Osteoblast (primary cell): ENCODE measurements at regions not wholly inside any gene's neighbourhood (a gene's known extent, or its start where the extent isn't known, plus 50 kb on each side); places are given as distances from the start of the nearest gene placed in this dataset.

Experiments used
- DNase-seq: peaks from one replicate; pipeline ENCODE4 v3.0.0; 2011; ENCODE audit warnings: low spot score, mixed read lengths; ENCODE audit not compliant: insufficient read length; ENCODE audit errors: missing footprints
- H2AFZ ChIP-seq: 2 replicates; pipeline ENCODE4 v1.6.0; 2011; ENCODE audit warnings: mild to moderate bottlenecking, low read length
- H3K27ac ChIP-seq: 2 replicates; pipeline ENCODE4 v1.5.1; 2011; ENCODE audit warnings: mild to moderate bottlenecking, low read depth, low read length, moderate library complexity
- H3K27me3 ChIP-seq: 2 replicates; pipeline ENCODE4 v1.6.0; 2012; ENCODE audit warnings: mild to moderate bottlenecking, control low read depth, inconsistent platforms, low read length, moderate library complexity; ENCODE audit not compliant: insufficient read depth
- H3K36me3 ChIP-seq: 2 replicates; pipeline ENCODE4 v1.5.1; 2011; ENCODE audit warnings: mild to moderate bottlenecking, low read length, control low read depth, moderate library complexity; ENCODE audit not compliant: insufficient read depth
- H3K4me1 ChIP-seq: 2 replicates; pipeline ENCODE4 v1.5.1; 2011; ENCODE audit warnings: mild to moderate bottlenecking, low read length, control low read depth, moderate library complexity; ENCODE audit not compliant: insufficient read depth
- H3K4me2 ChIP-seq: 2 replicates; pipeline ENCODE4 v1.6.0; 2011; ENCODE audit warnings: mild to moderate bottlenecking, low read length; ENCODE audit not compliant: insufficient read depth
- H3K4me3 ChIP-seq: fragments of 200-600 bp; sonication (generic); 3 replicates; pipeline ENCODE4 v1.5.1; 2012; ENCODE audit warnings: mild to moderate bottlenecking, low read length, inconsistent platforms; ENCODE audit not compliant: insufficient read depth
- H3K79me2 ChIP-seq: 2 replicates; pipeline ENCODE4 v1.6.0; 2012; ENCODE audit warnings: mild to moderate bottlenecking, low read length, control low read depth, inconsistent platforms; ENCODE audit not compliant: insufficient read depth
- H3K9me3 ChIP-seq: 2 replicates; pipeline ENCODE4 v1.5.1; 2011; ENCODE audit warnings: low read depth, low read length, control low read depth
- H4K20me1 ChIP-seq: 2 replicates; pipeline ENCODE4 v1.6.0; 2012; ENCODE audit warnings: mild to moderate bottlenecking, low read length, control low read depth; ENCODE audit not compliant: insufficient read depth
- TF ChIP-seq, protein P1 (sequence below): IDR thresholded peaks from 2 replicates; pipeline ENCODE4 v1.5.1; 2011; ENCODE audit warnings: mild to moderate bottlenecking, low read depth, low read length, moderate library complexity; ENCODE audit errors: extremely low read depth

DNA sequence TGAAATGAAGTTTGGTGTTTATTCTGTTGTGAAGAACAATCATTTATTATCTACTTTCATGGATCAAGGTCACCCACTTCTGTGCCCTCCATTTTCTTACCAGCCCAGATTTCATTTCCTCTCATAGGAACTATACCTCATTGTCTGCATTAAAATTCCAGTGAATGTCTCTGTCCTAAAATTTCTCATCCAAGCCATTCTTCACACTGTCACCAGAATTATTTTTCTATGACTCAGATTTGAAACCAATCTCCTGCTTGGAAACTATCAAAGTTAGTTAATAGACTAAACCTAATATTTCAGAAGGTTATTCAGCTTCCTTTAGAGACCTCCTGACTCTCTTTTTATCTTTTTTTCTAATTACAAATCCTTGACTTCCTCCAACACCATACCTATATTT, 364.1 kb upstream of the CBLB start:
- Histone ChIP-seq H3K4me2 (no peak overlapping the region), H3K27ac (no peak overlapping the region), H3K27me3 (no peaks in the 10 kb centered on the region), H3K4me3 (no peak overlapping the region), H3K4me1 (peaks cover 6% of the 10 kb centered on the region), H3K9me3 (no peaks in the 10 kb centered on the region), H3K79me2 (no peaks in the 10 kb centered on the region), H3K36me3 (no peaks in the 10 kb centered on the region), H2AFZ (no peak overlapping the region), H4K20me1 (no peaks in the 10 kb centered on the region)
- TF ChIP-seq, protein P1, sequence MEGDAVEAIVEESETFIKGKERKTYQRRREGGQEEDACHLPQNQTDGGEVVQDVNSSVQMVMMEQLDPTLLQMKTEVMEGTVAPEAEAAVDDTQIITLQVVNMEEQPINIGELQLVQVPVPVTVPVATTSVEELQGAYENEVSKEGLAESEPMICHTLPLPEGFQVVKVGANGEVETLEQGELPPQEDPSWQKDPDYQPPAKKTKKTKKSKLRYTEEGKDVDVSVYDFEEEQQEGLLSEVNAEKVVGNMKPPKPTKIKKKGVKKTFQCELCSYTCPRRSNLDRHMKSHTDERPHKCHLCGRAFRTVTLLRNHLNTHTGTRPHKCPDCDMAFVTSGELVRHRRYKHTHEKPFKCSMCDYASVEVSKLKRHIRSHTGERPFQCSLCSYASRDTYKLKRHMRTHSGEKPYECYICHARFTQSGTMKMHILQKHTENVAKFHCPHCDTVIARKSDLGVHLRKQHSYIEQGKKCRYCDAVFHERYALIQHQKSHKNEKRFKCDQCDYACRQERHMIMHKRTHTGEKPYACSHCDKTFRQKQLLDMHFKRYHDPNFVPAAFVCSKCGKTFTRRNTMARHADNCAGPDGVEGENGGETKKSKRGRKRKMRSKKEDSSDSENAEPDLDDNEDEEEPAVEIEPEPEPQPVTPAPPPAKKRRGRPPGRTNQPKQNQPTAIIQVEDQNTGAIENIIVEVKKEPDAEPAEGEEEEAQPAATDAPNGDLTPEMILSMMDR: no peak
- DNase-seq: no peak

DNA sequence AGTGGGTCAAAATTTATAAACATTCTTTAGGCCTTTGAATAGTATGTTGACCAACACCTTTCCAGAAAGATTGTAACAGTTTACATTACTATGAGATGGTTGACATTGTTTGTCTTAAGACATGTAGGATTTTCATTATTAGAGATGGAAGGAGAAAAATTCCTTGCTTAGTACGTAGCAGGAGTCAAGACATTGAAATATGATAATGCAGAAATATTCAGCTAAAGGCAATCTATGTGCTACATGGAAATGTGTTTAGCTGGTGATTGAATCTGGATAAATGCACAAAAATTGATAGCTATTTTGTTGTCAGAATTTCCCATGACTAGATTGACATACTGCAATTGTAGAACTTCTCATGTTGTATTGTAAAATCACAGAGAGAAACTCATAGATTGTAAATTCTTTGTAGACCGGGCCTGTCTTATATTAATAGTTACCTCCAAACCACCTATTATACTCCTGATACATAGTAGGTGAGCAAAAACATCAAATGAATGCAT, 370.4 kb upstream of the CBLB start:
- no peak overlapping the region for H3K27ac ChIP-seq
- no peak for DNase-seq
- no peaks in the 10 kb centered on the region for H3K36me3 ChIP-seq
- H3K4me2 ChIP-seq: no peak overlapping the region
- no peaks in the 10 kb centered on the region for H3K9me3 ChIP-seq
- no peaks in the 10 kb centered on the region for H3K79me2 ChIP-seq
- no peak overlapping the region for H2AFZ ChIP-seq
- H4K20me1 ChIP-seq: no peaks in the 10 kb centered on the region
- no peaks in the 10 kb centered on the region for H3K4me1 ChIP-seq
- no peak overlapping the region for H3K4me3 ChIP-seq
- H3K27me3 ChIP-seq: no peaks in the 10 kb centered on the region
- TF ChIP-seq, protein P1: no peak

DNA sequence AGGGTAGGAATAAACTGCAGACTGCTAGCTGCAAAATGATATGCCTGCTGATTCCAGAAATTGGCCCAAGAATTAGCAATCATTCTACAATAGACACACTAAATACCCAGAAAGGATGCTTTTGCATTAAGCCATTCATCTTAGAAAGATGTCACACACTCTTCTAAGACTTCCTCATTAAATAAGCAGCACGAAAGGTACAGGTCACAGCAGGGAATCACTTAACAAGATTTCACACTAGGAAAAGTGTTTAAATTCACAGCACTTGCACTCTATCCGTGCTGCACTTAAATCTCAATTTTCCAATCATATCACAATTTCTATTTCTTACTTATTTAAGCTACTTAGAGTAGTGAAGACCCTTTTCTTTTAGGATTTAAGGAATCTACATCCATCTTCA, 372.8 kb upstream of the CBLB start:
- Histone ChIP-seq H3K36me3 (no peaks in the 10 kb centered on the region), H2AFZ (no peak overlapping the region), H3K4me3 (no peak overlapping the region), H3K4me1 (no peaks in the 10 kb centered on the region), H3K27me3 (no peaks in the 10 kb centered on the region), H4K20me1 (no peaks in the 10 kb centered on the region), H3K9me3 (no peaks in the 10 kb centered on the region), H3K4me2 (no peak overlapping the region), H3K79me2 (no peaks in the 10 kb centered on the region), H3K27ac (no peak overlapping the region)
- DNase-seq: no peak
- TF ChIP-seq, protein P1: no peak

DNA sequence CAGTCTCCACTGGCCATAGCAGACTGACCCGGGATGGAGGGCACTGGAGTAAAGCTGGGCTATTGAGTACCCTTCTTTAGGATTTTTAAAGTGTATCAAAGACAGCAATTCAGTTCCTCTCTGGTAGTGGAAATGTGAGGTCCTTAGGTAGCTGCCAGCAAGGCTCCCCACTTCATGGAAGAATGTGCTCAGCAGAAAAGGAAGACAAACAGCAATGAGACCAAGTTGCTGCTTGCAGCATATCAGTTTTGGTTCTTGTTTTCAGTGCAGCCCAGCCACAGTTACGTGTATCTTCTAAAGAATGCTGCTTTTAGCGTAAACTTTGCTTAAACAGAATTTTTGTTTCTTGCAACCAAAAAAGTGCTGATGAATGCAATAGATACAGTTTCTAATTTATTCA, 374.0 kb upstream of the CBLB start:
- H3K79me2 ChIP-seq: no peaks in the 10 kb centered on the region
- H3K4me3 ChIP-seq: no peak overlapping the region
- no peaks in the 10 kb centered on the region for H3K36me3 ChIP-seq
- no peak overlapping the region for H3K4me2 ChIP-seq
- H4K20me1 ChIP-seq: no peaks in the 10 kb centered on the region
- TF ChIP-seq, protein P1: no peak
- no peak for DNase-seq
- H3K27ac ChIP-seq: no peak overlapping the region
- H3K27me3 ChIP-seq: no peaks in the 10 kb centered on the region
- H2AFZ ChIP-seq: peak overlapping the region; percentile 50
- no peaks in the 10 kb centered on the region for H3K9me3 ChIP-seq
- no peaks in the 10 kb centered on the region for H3K4me1 ChIP-seq
